CD14-positive monocyte (primary cell): ENCODE measurements at regions not wholly inside any gene's neighbourhood (a gene's known extent, or its start where the extent isn't known, plus 50 kb on each side); places are given as distances from the start of the nearest gene placed in this dataset.
"Not testable (repeated sequence)": the region's sequence is repeated elsewhere in the genome, so short reads cannot be mapped to it uniquely, and the experiment has no call there.

Experiments
- DNase-seq, 3 donors: peaks; one replicate each; pipeline ENCODE4 v3.0.0-alpha.2; 2011 to 2022
- H2AFZ ChIP-seq: 2 replicates; pipeline ENCODE4 v1.6.0; 2012; ENCODE audit warnings: mild to moderate bottlenecking, low read depth, low read length, inconsistent platforms; ENCODE audit not compliant: insufficient read depth, poor library complexity, severe bottlenecking
- H3K27ac ChIP-seq, 2 donors: 1 replicate in 1 of 2; 2 replicates in 1 of 2; pipeline ENCODE4 v1.5.1; 2012 to 2013; ENCODE audit warnings: low read length in 2 of 2, control low read depth in 1 of 2, inconsistent platforms in 1 of 2, low read depth in 1 of 2, mild to moderate bottlenecking in 1 of 2
- H3K27me3 ChIP-seq, 2 donors: one replicate each; pipeline versions ENCODE4 v1.6.0 to v1.6.1; 2011 to 2013; ENCODE audit warnings: low read length in 2 of 2; ENCODE audit not compliant: control insufficient read depth in 2 of 2, insufficient read depth in 2 of 2
- H3K36me3 ChIP-seq, 2 donors: replicated peaks in 1 of 2; 1 replicate in 1 of 2; 2 replicates in 1 of 2; pipeline versions ENCODE4 v1.5.1 to v1.6.1; 2012 to 2013; ENCODE audit warnings: low read length in 2 of 2, control low read depth in 1 of 2, inconsistent platforms in 1 of 2, mild to moderate bottlenecking in 1 of 2; ENCODE audit not compliant: insufficient read depth in 2 of 2, control insufficient read depth in 1 of 2
- H3K4me1 ChIP-seq, 2 donors: 1 replicate in 1 of 2; 2 replicates in 1 of 2; pipeline versions ENCODE4 v1.5.1 to v1.6.1; 2012 to 2013; ENCODE audit warnings: low read length in 2 of 2, control low read depth in 1 of 2, inconsistent platforms in 1 of 2, mild to moderate bottlenecking in 1 of 2, moderate library complexity in 1 of 2; ENCODE audit not compliant: insufficient read depth in 2 of 2, control insufficient read depth in 1 of 2
- H3K4me2 ChIP-seq: replicated peaks from 2 replicates; pipeline ENCODE3; 2012; ENCODE audit warnings: low read length, moderate library complexity, mild to moderate bottlenecking; ENCODE audit not compliant: poor library complexity, severe bottlenecking; ENCODE audit errors: extremely low read depth
- H3K4me3 ChIP-seq, 3 experiments: fragments of 200-600 bp in 1 of 3; sonication (generic) in 1 of 3; replicated peaks in 1 of 3; 1 replicate in 2 of 3; 2 replicates in 1 of 3; pipeline ENCODE4 v1.5.1; 2011 to 2013; ENCODE audit warnings: low read length in 3 of 3, mild to moderate bottlenecking in 3 of 3, control low read depth in 2 of 3, low read depth in 2 of 3, inconsistent platforms in 1 of 3, moderate library complexity in 1 of 3
- H3K79me2 ChIP-seq: 2 replicates; pipeline ENCODE4 v1.6.0; 2012; ENCODE audit warnings: mild to moderate bottlenecking, control low read depth, inconsistent platforms, low read length, moderate library complexity; ENCODE audit not compliant: insufficient read depth
- H3K9ac ChIP-seq: 2 replicates; pipeline ENCODE4 v1.6.0; 2017; ENCODE audit warnings: low read length, mild to moderate bottlenecking; ENCODE audit not compliant: insufficient read depth, poor library complexity, severe bottlenecking
- H3K9me3 ChIP-seq, 2 donors: replicated peaks in 1 of 2; 1 replicate in 1 of 2; 2 replicates in 1 of 2; pipeline versions ENCODE4 v1.5.1 to v1.6.1; 2012 to 2013; ENCODE audit warnings: low read length in 2 of 2, control low read depth in 1 of 2; ENCODE audit not compliant: control insufficient read depth in 1 of 2, insufficient read depth in 1 of 2
- H4K20me1 ChIP-seq: 2 replicates; pipeline ENCODE4 v1.6.0; 2012; ENCODE audit warnings: mild to moderate bottlenecking, low read length, control low read depth, moderate library complexity; ENCODE audit not compliant: insufficient read depth
- H3K27ac Mint-ChIP-seq, 7 donors: one replicate each; pipeline ENCODE4 v1.8.0; 2020; ENCODE audit warnings: mild to moderate bottlenecking in 7 of 7, mixed read lengths in 7 of 7, moderate library complexity in 6 of 7, inconsistent platforms in 2 of 7
- H3K27me3 Mint-ChIP-seq, 3 donors: one replicate each; pipeline ENCODE4 v1.8.0; 2021 to 2022; ENCODE audit warnings: low read depth in 3 of 3, mild to moderate bottlenecking in 3 of 3, mixed read lengths in 3 of 3, moderate library complexity in 3 of 3, inconsistent platforms in 1 of 3
- H3K36me3 Mint-ChIP-seq, 2 donors: one replicate each; pipeline ENCODE4 v1.8.0; 2020; ENCODE audit warnings: mixed read lengths in 2 of 2, inconsistent platforms in 1 of 2, mild to moderate bottlenecking in 1 of 2
- H3K4me1 Mint-ChIP-seq: one replicate; pipeline ENCODE4 v1.8.0; 2020; ENCODE audit warnings: mild to moderate bottlenecking, mixed read lengths
- H3K4me3 Mint-ChIP-seq, 2 donors: one replicate each; pipeline ENCODE4 v1.8.0; 2020; ENCODE audit warnings: mild to moderate bottlenecking in 2 of 2, mixed read lengths in 2 of 2, moderate library complexity in 1 of 2
- H3K9me3 Mint-ChIP-seq, 7 donors: one replicate each; pipeline ENCODE4 v1.8.0; 2020 to 2022; ENCODE audit warnings: mixed read lengths in 7 of 7, mild to moderate bottlenecking in 6 of 7, moderate library complexity in 6 of 7, inconsistent platforms in 2 of 7
- CTCF ChIP-seq: fragments of 200-600 bp; IDR thresholded peaks from one replicate; pipeline ENCODE4 v1.8.0; 2022; ENCODE audit warnings: antibody characterized with exemption, mild to moderate bottlenecking
- WGBS: methylation state at CpG from one replicate; pipeline ENCODE4 v1.1.5; 2013; ENCODE audit warnings: missing lambda C conversion rate; ENCODE audit not compliant: insufficient coverage; 5-methylcytosine and 5-hydroxymethylcytosine counted together
- intact Hi-C, 2 donors: fragments of 100-400 bp; cut with micrococcal nuclease; formaldehyde crosslinking; loops; one replicate each; pipeline versions ENCODE4 v1.15.0 to v1.15.1; 2023

GRCh38 chr5:125487231-125487630 is 740.8 kb upstream of the ZNF608 start:
- H3K9me3 Mint-ChIP-seq, result peaks cover 0 to 3% (median 0%) of the 10 kb centered on the region in 7 donors
- 93% methylated on average over 2 of the region's 3 CpGs for WGBS
- no peak for DNase-seq
- Histone ChIP-seq H3K27me3 (no peaks in the 10 kb centered on the region), H2AFZ (no peak overlapping the region), H3K9me3 (no peaks in the 10 kb centered on the region), H3K4me2 (no peak overlapping the region), H3K4me1 (no peaks in the 10 kb centered on the region), H3K9ac (no peak overlapping the region), H3K36me3 (no peaks in the 10 kb centered on the region), H3K27ac (no peak overlapping the region), H4K20me1 (no peaks in the 10 kb centered on the region), H3K79me2 (no peaks in the 10 kb centered on the region), H3K4me3 (no peak overlapping the region)
- no peak for TF ChIP-seq CTCF
- no peak overlapping the region for H3K4me3 Mint-ChIP-seq
- peaks cover 0 to 2% (median 0%) of the 10 kb centered on the region in 3 donors for H3K27me3 Mint-ChIP-seq
- intact Hi-C loops, result no loop called here
- H3K4me1 Mint-ChIP-seq, result peaks cover 7% of the 10 kb centered on the region
- H3K36me3 Mint-ChIP-seq, result no peaks in the 10 kb centered on the region
- no peak overlapping the region for H3K27ac Mint-ChIP-seq

DNA sequence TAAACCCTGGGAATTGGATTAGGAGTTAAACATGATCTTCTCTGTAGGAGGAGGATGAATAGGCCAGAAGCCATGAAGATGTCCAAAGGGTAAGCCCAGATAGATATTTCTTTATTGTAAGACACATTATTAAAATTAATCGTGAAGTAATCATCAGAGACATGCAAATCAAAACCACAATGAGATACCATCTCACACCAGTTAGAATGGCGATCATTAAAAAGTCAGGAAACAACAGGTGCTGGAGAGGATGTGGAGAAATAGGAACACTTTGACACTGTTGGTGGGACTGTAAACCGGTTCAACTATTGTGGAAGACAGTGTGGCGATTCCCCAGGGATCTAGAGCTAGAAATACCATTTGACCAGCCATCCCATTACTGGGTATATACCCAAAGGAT is 741.2 kb upstream of the ZNF608 start:
- H3K79me2 ChIP-seq, H3K4me3 ChIP-seq, H4K20me1 ChIP-seq, H3K36me3 Mint-ChIP-seq, H3K9ac ChIP-seq, H3K4me1 ChIP-seq, intact Hi-C loops, H3K4me1 Mint-ChIP-seq, H3K27ac Mint-ChIP-seq, H2AFZ ChIP-seq, H3K4me3 Mint-ChIP-seq, H3K27me3 Mint-ChIP-seq, H3K9me3 ChIP-seq, H3K9me3 Mint-ChIP-seq, DNase-seq, H3K36me3 ChIP-seq, H3K27me3 ChIP-seq, H3K4me2 ChIP-seq, H3K27ac ChIP-seq: not testable (repeated sequence)
- WGBS, result no CpG with 5 or more reads among the region's 4 CpGs
